ENCODE measurements at regions not wholly inside any gene's neighbourhood (a gene's known extent, or its start where the extent isn't known, plus 50 kb on each side); places are given as distances from the start of the nearest gene placed in this dataset.

- TF ChIP-seq POLR2AphosphoS5 (IDR thresholded peaks at IDR 0.05; ENCODE audit: insufficient read depth, low read depth, low read length) (no peak), CTCF (IDR thresholded peaks at IDR 0.05; ENCODE audit: extremely low read depth in 1 of 2, insufficient read depth in 1 of 2, low read depth in 1 of 2, low read length in 2 of 2) (no peak), JUN (IDR thresholded peaks at IDR 0.05; ENCODE audit: borderline replicate concordance, insufficient read depth, insufficient read length, low read depth) (no peak), POLR2A (IDR thresholded peaks at IDR 0.05; ENCODE audit: low read depth, low read length) (no peak), MAX (IDR thresholded peaks at IDR 0.05; ENCODE audit: insufficient read depth, insufficient read length) (no peak)
These were observed 804.9 kb upstream of the NXPH2 start for GRCh38 chr2:139585101-139585500.
